ENCODE measurements at regions not wholly inside any gene's neighbourhood (a gene's known extent, or its start where the extent isn't known, plus 50 kb on each side); places are given as distances from the start of the nearest gene placed in this dataset.
"Not testable (repeated sequence)": the region's sequence is repeated elsewhere in the genome, so short reads cannot be mapped to it uniquely, and the experiment has no call there.

- DNase-seq (ENCODE audit: low spot score) = not testable (repeated sequence)
These were observed 277.9 kb downstream of the LPIN1 start for GRCh38 chr2:12024197-12024907.

DNA sequence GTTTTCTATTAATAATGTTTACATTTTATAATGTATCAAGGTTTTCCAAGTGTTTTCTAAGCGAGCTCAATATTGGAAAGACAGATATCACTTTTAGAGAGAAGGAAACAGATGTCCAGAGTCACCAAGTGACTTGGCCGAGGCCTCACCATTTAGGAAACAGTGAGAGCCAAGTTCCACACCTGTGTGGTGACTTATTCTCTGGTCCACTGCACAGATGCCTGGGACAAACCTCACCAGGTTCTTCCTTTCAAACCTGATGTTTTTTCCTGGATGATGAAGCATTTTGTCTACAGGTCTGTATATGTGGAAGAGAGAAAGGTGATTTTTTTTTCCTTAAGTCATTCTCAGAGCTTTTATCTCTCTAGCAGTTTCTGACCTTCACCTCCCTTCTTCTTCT lies 280.7 kb downstream of the LPIN1 start:
- no peak for DNase-seq (ENCODE audit: low spot score)

GRCh38 chr2:12031866-12032265 lies 285.4 kb downstream of the LPIN1 start:
- no peak for DNase-seq (ENCODE audit: low spot score)

- DNase-seq (ENCODE audit: low spot score) = peak; percentile 11
These were observed 286.0 kb downstream of the LPIN1 start for GRCh38 chr2:12032398-12032797.

GRCh38 chr2:12032975-12033374 lies 286.5 kb downstream of the LPIN1 start:
- DNase-seq (ENCODE audit: low spot score) = no peak

DNA sequence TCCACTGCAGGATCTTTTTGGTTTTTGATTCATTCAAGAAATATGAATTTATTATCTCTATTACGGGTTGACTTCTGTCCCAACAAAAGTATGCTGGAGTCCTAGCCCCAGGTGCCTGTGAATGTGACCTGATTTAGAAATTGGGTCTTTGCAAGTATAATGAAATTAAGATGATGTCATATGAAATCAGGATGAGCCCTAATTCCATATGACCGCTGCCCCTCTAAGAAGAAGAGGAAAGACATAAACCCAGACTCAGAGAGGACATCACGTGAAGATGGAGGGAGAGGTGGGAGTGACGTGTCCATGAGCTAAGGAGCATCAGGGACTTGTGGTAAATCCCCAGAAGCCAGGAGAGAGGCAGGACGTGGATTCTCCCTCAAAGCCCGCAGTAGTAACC lies 287.1 kb downstream of the LPIN1 start:
- DNase-seq (ENCODE audit: low spot score) = no peak

DNA sequence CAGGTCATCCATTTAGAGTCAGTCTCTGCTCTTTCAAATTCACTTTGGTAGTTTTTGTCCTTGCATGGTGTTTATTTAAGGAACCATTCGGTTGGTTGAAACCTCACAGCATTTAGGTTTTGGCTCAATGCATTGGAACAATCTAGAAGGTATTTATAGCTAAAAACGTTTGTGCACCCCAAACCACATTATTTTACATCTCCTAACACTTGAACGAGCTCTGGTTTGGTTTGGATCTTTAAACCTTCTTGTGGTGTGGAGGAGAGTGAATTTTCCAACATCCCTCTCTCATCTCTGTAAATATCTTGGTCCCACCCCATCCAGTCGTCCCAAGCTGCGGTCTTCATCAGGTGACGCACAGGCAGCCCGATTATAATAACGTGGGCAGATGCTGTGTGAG lies 287.9 kb downstream of the LPIN1 start:
- DNase-seq (ENCODE audit: low spot score) = no peak

DNA sequence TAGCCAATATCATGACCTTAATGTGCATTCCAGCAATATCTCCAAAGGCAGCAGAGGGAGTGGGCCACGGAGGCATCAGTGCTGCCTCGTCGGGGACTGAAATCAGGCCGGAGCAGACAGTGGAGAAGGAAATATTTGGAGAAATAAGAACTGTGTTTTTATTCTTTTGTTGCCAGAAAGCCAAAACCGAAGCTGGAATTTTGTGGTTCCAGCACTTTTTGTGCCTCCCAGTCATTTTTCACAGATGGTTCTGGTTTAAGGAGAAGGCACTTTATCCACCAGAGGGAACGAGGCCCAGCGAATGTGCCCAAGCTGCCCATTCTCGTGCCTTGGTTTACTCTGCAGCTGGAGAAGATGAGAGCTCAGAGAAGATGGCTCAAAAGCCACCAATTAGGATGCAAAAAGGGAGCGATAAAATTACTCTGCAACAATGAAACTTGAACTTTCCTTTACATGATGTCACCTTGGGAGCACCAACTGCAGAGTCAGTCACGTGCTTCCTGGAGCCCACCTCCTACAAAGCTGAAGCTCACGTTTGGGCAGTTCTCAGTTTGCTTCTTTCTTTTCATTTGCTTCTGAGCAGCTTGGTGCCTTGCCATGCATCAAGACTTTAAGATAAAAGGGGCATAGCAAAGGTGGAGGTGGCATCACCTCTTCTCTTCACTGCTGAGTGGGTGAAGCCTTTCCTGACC lies 288.7 kb downstream of the LPIN1 start:
- no peak for DNase-seq (ENCODE audit: low spot score)

DNA sequence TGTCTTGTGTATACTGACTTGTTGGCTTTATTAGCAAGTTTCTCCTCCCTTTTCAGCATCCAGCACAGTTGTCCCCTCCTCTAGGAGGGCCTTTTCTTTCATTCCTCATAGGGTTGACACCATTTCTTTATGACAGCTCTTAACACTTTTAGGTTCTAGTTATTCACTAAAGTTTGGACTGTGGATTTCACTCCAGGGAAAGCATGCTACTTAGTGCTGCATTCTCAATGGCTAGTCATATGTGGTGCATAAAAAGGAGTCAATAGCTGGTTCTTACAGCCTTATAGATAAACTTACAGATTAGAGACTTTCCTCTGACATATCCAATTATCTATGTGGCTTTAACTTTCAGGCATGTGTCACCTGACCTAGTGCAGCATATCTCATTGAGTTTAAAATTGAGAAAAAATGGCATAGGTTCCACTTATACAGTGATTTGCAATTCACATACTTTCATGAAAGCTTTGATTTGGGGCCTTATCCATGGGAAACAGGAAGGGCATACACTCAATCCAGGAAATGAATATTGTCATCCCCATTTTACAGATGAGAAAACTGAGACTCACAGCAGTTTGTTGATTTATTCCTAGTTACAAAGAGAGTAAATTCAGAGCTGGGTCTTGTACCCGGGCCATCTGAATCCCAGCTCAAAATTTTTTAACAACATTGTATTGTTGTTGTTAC lies 289.7 kb downstream of the LPIN1 start:
- DNase-seq (ENCODE audit: low spot score) = no peak

DNA sequence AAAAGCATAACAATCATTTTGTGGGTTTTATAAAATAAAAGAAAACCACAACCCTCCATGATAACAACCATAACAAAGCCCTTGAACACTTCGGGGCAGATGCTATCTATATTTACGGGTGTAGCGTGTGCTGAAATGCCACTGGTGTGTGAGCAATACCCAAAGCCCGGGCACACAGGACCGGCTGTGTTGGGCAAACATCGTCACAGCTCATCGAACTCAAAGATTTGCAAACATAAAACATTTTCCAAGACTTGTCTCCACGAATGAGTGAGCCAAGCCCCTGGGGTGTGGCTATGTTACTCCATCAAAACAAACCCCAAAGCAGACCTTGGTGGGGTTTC lies 290.2 kb downstream of the LPIN1 start:
- DNase-seq (ENCODE audit: low spot score) = no peak

DNA sequence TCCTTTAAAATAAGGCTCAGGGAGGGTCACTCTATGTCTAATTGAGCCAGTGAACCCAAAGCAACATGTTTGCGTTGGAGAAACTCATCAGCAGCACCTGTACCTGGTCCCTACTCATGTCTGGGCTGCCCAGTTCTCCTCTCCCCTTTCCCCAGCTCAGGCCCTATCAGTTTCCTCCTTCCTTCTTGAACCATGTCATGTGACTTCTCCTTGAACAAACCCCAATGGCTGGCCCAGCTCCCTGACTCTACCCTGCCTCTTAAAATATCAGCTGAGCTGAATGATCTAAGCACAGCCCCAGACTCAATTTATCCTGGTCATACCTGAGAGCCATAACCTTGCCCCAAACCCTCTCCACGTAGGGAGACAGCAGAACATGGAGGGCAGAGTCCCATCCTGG lies 290.9 kb downstream of the LPIN1 start:
- no peak for DNase-seq (ENCODE audit: low spot score)

DNA sequence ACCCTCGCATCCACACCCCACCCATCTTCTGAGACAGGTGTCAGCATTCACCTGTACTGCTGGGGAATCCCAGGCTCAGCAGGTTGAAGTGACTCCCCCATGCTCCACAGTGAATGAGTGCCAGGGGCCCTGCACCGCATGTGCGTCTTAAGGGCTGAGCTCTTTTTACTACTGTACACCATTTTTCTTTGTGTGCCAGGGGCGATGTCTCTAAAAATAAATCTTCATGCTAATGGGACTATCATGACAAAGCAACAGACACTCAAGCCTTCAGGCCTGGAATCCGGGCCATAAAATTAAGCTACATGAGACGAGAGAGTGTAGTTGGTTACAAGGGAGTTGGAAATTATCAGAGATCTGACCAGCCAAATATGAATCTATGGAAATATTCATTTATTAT lies 294.8 kb downstream of the LPIN1 start:
- DNase-seq (ENCODE audit: low spot score) = no peak

DNA sequence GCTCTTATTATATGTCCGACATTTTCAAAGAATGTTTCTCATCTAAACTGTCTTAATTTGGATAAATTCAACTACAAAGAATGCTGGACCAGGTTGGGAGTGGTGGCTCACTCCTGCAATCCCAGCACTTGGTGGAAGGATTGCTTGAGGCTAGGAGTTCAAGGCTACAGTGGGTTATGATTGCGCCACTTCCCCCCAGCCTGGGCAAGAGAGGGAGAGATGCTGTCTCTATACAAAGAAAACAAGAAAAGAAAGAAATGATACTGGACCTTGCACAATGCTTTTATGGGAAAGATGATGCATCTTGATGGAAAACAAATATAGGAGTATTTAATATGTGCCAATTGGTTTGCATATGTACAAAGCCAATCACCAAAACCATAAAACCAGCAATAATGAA lies 296.7 kb downstream of the LPIN1 start:
- no peak for DNase-seq (ENCODE audit: low spot score)

- no peak for DNase-seq (ENCODE audit: low spot score)
These were observed 298.4 kb downstream of the LPIN1 start for GRCh38 chr2:12044857-12045256.

DNA sequence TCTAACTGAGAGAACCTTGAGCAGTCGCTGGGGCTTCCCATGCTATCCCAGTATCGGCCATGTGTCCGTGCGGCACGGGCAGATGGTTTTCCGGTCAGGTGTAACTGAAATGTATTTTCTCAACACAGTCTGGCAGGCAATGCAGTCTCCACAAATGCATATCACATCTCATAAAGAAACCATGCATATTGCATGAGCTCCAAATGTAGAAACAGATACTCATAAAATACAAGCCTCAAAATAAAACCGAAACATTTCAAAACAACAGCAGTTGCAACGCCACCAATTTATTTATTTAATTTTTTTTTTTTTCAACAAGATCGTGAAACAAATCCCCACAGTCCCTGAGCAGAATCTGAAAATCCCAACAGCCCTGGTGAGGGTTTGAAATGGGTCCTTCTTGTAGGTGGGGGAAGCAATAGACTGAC lies 299.4 kb downstream of the LPIN1 start:
- no peak for DNase-seq (ENCODE audit: low spot score)

DNA sequence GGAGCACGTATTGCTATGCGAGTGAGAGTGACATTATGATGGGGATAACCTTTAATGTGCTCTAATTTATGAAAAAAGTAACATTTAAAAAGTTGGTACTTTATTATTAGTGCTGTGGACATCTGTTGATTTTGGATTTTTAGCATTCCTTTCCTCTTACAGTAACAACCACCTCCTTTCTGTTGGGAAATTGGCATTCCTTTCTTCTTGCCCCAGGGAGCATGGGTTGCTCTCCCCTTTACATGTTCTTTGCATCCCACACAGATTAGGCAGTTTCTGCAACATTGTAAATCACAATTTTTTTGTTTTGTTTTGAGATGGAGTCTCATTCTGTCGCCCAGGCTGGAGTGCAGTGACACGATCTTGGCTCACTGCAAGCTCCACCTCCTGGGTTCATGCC lies 300.2 kb downstream of the LPIN1 start:
- no peak for DNase-seq (ENCODE audit: low spot score)

DNA sequence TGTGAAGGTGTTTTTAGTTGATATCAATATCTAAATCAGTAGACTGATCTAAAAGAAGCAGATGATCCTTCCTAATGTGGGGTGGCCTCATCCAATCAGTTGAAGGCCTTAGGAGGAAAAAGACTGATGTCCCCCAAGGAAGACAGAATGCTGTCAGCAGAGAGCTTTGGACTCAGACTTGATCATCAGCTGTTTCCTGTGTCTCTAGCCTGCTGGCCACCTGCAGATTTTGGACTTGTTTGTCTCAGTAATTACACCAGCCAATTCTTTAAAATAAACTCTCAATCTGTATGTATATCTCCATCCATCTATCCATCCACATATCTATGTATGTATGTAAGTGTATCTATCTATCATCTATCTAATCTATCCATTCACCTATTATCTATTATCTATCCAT lies 301.3 kb downstream of the LPIN1 start:
- no peak for DNase-seq (ENCODE audit: low spot score)

- no peak for DNase-seq (ENCODE audit: low spot score)
These were observed 302.1 kb downstream of the LPIN1 start for GRCh38 chr2:12048550-12048949.

DNA sequence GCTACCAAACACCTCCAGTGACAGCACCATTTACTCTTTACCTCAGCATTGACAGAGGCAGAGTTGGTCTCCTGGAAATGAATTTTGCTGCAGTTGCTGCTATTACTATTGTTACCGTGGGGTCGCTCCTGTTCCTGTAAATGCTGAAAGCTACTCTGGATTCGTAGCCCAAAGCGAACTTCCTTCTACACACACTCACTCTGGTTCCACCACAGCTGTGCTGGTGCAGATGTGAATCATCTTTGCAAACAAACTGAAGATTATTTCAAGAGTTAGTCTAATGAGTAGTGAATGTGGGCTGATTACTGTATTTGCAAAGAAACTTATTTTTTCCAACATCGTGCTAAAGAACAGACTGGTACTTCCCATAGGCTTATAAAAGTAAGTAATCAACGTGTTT lies 304.0 kb downstream of the LPIN1 start:
- no peak for DNase-seq (ENCODE audit: low spot score)

DNA sequence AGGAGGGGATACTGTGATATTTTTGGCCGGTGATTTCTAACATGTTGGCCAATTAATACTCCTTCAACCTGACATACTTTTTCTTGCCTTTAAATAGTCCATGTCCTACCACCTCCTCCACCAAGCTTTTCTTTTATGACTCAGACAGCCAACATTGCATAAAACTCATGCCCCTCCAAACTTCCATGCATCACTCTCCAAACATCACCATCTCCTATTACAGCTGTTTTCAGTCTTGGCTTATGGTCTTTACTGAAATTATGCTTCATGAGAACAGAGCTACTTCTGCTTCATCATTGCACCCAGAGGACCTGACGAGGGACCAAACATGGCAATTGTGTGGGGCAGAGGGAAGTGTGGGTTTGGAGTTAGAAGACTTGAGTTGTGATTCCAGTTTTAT lies 305.4 kb downstream of the LPIN1 start:
- no peak for DNase-seq (ENCODE audit: low spot score)

GRCh38 chr2:12052796-12053195 lies 306.4 kb downstream of the LPIN1 start:
- no peak for DNase-seq (ENCODE audit: low spot score)

- DNase-seq (ENCODE audit: low spot score) = no peak
These were observed 308.7 kb downstream of the LPIN1 start for GRCh38 chr2:12054956-12055618.
